PFSK-1 (cell line): ENCODE measurements at regions not wholly inside any gene's neighbourhood (a gene's known extent, or its start where the extent isn't known, plus 50 kb on each side); places are given as distances from the start of the nearest gene placed in this dataset.

ENCODE experiments used
- FOXP2 ChIP-seq: optimal IDR thresholded peaks from 2 replicates; pipeline ENCODE3; 2011; ENCODE audit warnings: borderline replicate concordance, control low read depth, inconsistent platforms; ENCODE audit not compliant: insufficient read depth; ENCODE audit errors: extremely low read length, extremely low read depth
- POLR2AphosphoS5 ChIP-seq: IDR thresholded peaks from 2 replicates; pipeline ENCODE4 v1.6.1; 2012; ENCODE audit warnings: low read depth, mild to moderate bottlenecking, control low read depth, low read length, moderate library complexity
- SIN3A ChIP-seq: IDR thresholded peaks from 2 replicates; pipeline ENCODE4 v1.6.1; 2012; ENCODE audit warnings: mild to moderate bottlenecking, low read length, moderate library complexity, borderline replicate concordance; ENCODE audit not compliant: insufficient read depth
- TAF1 ChIP-seq: IDR thresholded peaks from 2 replicates; pipeline ENCODE4 v1.6.1; 2012; ENCODE audit warnings: low read length, control low read depth, borderline replicate concordance; ENCODE audit not compliant: insufficient read depth
- TF ChIP-seq, protein P1 (sequence below), 2 experiments: IDR thresholded peaks; 2 replicates each; pipeline versions ENCODE4 v1.6.1 to v1.8.0; 2011 to 2012; ENCODE audit warnings: low read depth in 2 of 2, low read length in 2 of 2, control low read depth in 1 of 2, inconsistent platforms in 1 of 2, mild to moderate bottlenecking in 1 of 2, moderate library complexity in 1 of 2; ENCODE audit not compliant: insufficient read depth in 1 of 2

GRCh38 chr20:39376788-39377187 lies 414.6 kb downstream of the DHX35 start:
- TF ChIP-seq FOXP2 (no peak), POLR2AphosphoS5 (no peak)
- TF ChIP-seq, protein P1, sequence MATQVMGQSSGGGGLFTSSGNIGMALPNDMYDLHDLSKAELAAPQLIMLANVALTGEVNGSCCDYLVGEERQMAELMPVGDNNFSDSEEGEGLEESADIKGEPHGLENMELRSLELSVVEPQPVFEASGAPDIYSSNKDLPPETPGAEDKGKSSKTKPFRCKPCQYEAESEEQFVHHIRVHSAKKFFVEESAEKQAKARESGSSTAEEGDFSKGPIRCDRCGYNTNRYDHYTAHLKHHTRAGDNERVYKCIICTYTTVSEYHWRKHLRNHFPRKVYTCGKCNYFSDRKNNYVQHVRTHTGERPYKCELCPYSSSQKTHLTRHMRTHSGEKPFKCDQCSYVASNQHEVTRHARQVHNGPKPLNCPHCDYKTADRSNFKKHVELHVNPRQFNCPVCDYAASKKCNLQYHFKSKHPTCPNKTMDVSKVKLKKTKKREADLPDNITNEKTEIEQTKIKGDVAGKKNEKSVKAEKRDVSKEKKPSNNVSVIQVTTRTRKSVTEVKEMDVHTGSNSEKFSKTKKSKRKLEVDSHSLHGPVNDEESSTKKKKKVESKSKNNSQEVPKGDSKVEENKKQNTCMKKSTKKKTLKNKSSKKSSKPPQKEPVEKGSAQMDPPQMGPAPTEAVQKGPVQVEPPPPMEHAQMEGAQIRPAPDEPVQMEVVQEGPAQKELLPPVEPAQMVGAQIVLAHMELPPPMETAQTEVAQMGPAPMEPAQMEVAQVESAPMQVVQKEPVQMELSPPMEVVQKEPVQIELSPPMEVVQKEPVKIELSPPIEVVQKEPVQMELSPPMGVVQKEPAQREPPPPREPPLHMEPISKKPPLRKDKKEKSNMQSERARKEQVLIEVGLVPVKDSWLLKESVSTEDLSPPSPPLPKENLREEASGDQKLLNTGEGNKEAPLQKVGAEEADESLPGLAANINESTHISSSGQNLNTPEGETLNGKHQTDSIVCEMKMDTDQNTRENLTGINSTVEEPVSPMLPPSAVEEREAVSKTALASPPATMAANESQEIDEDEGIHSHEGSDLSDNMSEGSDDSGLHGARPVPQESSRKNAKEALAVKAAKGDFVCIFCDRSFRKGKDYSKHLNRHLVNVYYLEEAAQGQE (IDR thresholded peaks at IDR 0.05; ENCODE audit: insufficient read depth in 1 of 2, low read depth in 2 of 2, low read length in 2 of 2): no peak

DNA sequence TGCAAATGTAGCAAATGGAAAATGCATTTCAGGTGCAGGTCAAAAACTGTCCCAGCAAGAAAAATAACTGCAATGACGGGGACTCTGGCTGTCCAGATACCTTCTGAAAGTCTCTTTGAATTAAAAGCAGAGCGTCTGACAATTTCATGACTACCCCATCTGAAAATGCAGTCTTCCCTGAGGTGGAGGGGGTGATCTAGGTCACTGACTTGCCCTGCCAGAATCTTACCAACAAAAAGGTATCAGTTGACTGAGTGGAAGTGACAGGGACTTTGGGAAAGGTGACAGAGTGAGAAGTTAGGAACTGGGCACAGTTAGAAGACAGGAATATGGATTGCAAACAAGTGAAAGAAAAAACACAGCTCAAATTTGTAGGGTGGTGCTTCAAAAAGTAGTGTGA lies 402.2 kb downstream of the DHX35 start:
- TF ChIP-seq SIN3A: no peak
- no peak for TF ChIP-seq FOXP2
- no peak for TF ChIP-seq TAF1
- TF ChIP-seq POLR2AphosphoS5: no peak

DNA sequence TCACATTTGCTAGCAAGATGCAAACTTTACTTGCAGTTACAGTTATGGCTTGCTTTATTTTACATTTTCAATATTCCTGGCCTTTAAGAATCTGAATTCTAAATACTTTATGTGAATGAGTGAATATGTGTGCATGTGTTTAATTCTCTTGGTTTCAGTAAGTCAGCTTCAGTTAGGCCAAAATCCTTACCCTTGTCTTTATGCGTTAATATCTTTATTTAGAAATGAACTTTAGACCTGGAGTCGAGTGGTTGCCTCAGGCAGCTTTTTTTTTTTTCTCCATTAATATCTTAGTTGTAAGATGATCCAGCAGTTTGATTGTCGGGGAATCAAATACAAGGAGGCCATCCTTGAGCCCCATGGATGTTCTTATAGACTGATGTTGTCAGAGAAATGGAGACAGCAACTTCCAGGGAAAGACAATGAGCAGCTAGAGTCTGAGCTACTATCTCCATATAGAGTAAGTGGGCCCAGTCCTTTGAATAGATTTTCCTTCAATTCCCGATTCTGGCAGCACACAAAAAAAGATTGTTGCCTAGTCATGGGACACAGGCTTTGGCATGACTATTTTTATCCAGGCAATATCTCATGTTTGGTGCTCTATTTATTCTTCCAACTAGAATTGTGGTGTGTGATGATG lies 398.0 kb downstream of the DHX35 start:
- TF ChIP-seq TAF1 (no peak), POLR2AphosphoS5 (no peak), SIN3A (no peak), FOXP2 (no peak)
- TF ChIP-seq, protein P1 (IDR thresholded peaks at IDR 0.05; ENCODE audit: insufficient read depth in 1 of 2, low read depth in 2 of 2, low read length in 2 of 2): no peak

DNA sequence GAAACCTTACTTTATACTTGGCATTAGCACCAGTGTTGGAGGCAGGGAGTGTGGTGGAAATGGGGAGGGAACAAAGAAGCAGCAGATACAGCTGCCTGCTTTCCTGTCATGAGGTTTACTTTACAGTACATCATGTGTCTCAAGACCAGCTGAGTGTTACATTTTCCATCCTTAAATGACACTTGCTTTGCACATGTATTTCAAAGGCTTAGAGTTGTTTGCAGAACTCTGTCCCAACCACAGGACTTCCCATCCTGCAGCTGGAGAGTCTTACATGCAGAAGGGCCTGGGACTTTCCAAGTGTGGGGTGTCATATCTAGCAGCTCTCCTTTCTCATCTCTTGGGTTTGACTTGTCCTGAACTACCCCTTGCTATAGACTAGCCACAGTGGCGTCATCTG lies 395.9 kb downstream of the DHX35 start:
- TF ChIP-seq, protein P1 (IDR thresholded peaks at IDR 0.05; ENCODE audit: insufficient read depth in 1 of 2, low read depth in 2 of 2, low read length in 2 of 2): no peak
- TF ChIP-seq SIN3A (no peak), POLR2AphosphoS5 (no peak), FOXP2 (no peak), TAF1 (no peak)

DNA sequence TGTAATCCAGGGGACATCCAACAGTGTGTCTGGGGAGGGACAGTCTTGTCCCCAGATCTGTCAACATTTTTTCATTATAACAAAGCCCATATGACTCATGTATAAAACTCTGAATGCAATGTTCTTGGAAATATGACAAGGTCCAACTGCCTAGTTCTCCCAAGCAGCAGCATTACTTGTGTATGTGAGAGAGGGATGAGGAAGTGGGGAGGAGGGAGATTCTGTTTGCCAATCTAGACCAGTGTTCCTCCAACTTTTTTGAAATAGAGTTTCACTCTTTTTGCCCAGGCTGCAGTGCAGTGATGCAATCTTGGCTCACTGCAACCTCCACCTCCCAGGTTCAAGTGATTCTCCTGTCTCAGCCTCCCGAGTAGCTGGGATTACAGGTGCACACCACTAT lies 394.8 kb downstream of the DHX35 start:
- TF ChIP-seq TAF1 (no peak), SIN3A (no peak), FOXP2 (no peak), POLR2AphosphoS5 (no peak)
- TF ChIP-seq, protein P1 (IDR thresholded peaks at IDR 0.05; ENCODE audit: insufficient read depth in 1 of 2, low read depth in 2 of 2, low read length in 2 of 2): no peak
